NCI-H526 (cell line): ENCODE measurements at regions not wholly inside any gene's neighbourhood (a gene's known extent, or its start where the extent isn't known, plus 50 kb on each side); places are given as distances from the start of the nearest gene placed in this dataset.

Experiments
- DNase-seq, 2 experiments: peaks; one replicate each; lab custom pipeline; 2025; lab: John Stamatoyannopoulos, UW

DNA sequence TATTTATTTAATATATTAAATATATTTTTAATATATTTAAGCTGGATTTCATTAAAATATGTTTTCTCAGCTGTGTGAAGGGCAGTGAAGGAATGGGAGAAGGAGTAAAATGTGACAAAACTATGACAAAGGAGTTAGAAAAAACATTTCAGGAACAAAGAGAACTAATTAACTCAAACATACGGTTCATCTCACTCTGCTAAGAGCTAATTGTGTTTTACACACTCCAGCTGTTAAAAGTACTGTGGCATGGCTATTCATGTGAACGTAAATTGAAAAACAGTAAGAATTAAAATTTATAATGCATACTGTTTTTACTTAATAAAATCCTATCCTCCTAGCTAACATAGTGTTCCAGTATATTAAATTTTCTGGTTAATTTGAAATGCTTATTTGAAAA lies 262.5 kb upstream of the GNAI1 start:
- DNase-seq, result no peak

- no peak for DNase-seq
Observed at GRCh38 chr7:79868010-79868409, 266.6 kb upstream of the GNAI1 start.

DNA sequence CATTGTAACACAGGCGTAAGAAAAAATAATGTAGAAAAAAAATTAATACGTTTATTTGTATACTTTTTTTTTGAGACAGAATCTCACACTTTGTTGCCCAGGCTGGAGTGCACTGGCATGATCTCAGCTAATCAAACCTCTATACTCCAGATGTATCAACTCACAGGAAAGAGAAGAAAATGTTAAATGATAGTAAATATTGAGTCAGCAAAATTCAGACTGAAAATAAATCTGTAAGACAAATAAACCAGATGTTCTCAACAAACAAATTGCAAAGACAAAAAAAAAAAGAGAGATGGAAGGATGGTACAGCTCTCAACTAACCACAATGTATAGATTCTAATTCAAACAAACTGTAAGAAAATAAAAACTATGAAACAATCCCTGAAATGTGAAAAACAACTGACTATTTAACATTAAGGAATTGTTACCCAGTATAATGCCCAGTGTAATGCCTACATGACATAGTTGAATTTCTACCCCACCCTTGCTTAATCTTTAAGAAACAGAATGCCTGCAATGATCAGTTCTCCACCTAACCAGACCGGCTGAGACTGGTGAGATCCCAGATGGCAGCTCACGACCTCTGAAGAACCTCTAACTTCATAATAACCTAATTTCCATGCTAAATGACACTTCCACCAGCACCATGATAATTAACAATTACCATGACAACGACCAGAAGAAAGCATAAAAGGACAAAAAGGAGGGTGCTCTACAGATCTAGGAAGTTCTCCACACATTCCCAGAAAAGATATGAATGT lies 272.0 kb upstream of the GNAI1 start:
- no peak for DNase-seq

DNA sequence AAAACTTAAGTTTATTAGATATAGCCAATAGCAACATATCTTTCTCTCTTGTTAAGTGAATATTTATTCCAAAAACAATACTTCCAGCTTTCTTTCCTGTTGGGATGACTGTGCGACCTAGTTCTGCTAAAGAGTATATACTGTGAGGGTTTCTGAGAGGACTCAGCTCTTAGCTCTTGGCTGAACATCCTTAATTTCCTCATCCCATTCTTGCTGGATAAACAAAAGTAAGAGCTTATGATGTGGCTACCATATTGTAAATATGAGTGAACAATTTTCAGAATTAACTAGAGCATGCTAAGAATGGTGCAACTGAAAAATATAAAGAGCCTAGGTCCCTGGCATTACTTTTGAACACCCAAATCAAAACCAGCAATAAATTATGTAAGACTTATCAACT lies 279.5 kb upstream of the GNAI1 start:
- no peak for DNase-seq

DNA sequence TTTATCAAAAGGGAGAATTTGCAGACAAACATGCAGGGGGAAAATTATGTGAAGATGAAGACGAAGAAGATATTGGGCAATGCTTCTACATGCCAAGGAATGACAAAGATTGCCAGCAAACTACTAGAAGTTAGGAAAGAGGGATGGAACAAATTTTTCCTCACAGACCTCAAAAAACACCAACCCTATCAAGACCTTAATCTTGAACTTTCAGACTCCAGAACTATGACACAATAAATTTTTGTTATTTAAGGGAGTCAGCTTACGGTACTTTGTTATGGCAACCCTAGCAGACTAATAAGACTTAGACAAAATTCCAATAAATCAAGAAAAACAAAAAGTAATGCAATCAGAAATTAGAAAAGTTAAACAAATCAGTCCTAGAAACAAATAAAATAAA lies 280.0 kb upstream of the GNAI1 start:
- DNase-seq, result no peak

GRCh38 chr7:79837915-79838314 lies 296.7 kb upstream of the GNAI1 start:
- DNase-seq, result no peak

DNA sequence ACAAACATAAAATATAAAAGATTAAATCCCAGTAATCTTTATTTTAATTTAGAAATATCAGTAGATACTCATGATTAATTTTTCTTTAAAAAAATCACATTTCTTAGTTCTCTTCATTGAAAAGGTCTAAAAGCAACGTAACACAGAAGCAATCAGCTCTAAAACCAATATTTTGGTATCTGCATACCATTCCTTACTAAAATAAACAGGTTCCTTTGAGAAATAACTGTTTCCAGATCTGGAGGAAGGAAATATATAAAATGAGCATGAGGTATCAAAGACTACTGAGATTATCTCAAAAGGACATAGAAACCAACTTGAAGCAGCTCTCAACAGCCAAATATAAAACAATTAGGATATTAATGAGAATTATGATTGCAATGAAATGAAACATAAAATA lies 301.0 kb upstream of the GNAI1 start:
- DNase-seq, result no peak

DNA sequence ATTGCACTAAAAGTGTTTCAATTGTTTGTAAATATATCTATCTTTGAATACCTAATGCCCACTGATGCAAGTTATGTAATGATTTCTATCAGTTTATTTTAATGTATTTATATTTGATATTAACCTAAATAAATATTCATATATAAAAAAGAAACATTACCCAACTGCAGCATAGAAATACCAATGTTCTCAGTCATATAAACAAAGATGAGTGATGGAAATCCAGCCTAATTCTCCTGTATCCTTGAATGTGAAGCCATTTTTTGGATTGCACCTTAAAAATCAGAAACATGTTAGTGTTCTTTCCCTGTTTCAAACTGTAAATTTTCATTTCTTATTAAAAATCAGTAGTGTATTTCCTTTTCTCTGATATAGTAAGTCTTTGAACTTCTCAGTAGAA lies 305.8 kb upstream of the GNAI1 start:
- DNase-seq, result no peak

DNA sequence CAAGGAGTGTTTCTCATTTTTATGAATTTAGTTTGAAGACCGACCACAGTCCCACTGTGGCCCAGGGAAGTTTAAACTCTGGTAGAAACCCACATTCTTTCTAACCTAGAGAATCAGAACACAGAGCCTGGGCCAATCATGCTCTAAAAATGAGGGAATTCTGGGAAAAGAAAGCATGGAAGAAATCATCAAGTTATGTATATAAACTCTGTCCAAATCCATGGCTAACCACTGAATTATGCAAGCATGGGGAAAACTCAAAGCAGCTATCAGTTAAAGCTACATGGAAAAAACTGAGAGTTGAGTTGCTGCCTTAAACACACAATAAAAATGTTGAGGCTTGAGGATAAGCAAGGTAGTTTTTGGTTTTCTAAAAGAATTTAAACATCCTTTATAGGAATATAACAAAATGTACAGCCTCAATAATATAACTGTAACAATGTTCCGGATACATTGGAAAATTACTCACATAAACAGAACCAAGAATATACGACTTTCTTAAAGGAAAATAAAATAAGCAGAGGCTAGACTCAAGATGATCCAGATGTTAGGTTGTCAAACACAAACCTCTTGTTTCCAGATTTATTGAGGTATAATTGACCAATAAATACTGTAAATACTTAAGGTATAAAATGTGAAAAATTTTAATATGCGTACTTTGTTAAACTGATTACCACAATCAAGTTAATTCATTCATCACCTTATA lies 311.2 kb upstream of the GNAI1 start:
- no peak for DNase-seq

DNA sequence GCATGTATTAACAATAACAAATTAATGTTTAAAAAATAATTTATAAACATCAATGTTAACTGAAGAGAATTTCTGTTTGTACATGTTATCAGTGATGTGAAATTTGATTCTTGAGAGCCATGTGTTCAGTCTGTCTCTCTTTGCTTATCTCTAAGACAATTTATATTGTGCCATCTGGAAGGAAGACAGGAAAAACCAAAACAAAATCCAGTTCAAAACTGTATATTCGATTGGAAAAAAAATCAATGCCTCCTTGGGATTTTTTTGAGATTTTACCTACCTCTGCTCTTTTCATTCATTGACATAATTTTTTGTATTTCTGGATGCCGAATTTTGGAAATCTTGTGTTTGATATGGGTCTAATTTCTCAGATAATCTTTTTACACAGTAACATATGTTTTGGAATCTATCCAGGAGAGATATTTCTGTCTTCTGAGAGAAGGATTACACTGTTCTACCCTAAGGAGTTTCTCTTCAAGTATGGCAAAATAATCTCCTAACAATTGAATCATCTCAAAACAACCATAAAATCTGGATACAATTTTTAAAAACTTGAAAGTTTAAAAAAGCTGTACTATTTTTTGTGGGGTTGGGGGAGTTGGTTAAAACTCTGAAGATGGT lies 311.9 kb upstream of the GNAI1 start:
- DNase-seq, result no peak

DNA sequence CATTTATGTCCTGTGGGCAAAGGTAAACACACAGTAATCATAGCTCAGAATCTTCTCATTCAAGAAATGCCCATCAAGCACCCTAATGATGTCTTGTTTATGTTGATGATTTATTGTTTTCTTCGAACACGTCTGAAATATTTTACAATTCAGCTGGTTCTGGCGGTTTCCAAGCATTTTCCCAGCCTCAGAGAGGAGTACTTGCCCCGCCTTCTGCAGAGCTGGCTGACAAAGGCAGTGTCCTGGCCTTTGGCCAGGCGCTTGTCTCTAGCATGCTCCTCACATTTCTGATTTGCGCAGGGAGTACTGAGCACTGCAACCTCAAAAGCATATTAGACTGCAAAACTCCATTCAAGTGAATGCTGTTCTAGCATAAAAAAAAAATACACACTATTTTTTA lies 314.2 kb upstream of the GNAI1 start:
- DNase-seq, result no peak

GRCh38 chr7:79810916-79811315 lies 323.7 kb upstream of the GNAI1 start:
- peak in 1 of 2 experiments; percentile 31 for DNase-seq

GRCh38 chr7:79806161-79806734 lies 328.4 kb upstream of the GNAI1 start:
- DNase-seq, result peak in 1 of 2 experiments; percentile 13

GRCh38 chr7:79790656-79791262 lies 337.3 kb upstream of the MAGI2 start:
- DNase-seq, result peak in 1 of 2 experiments; percentile 50

GRCh38 chr7:79789584-79790345 lies 336.3 kb upstream of the MAGI2 start:
- no peak for DNase-seq

GRCh38 chr7:79787623-79788022 lies 334.2 kb upstream of the MAGI2 start:
- DNase-seq, result no peak

DNA sequence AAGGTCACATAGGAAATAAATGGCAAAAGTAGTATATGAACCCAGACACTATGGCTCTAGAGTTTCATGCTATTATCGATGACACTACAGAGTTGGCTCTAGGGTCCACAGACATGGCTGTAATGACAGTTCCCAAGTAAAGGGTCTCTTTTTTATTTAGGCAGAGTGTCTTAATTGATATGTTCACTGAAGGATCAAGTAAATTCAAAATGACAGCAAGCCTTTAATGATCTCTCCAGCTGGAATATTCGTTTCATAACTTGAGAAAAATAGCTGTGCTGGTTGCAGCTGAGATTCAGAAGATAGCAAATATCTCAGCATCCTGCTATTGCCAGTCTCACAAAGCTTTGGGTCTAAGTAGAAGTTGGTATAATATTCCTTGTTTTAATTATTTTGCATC lies 333.6 kb upstream of the MAGI2 start:
- no peak for DNase-seq

DNA sequence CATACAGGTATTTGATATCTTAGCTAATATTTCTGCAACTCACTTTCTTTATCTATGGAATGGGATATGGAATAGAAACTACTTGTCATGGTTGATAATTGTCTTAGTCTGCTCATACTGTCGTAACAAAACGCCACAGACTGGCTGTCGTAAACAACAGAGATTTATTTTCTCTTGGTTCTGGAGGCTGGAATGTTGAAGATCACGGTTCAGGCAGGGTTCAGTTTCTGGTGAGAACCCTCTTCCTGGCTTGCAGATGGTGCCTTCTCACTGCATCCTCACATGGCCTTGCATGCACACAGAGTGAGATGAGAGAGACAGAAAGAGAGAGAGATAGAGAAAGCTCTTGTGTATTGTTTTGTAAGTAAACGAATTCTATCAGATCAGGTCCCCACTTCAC lies 332.7 kb upstream of the MAGI2 start:
- no peak for DNase-seq

DNA sequence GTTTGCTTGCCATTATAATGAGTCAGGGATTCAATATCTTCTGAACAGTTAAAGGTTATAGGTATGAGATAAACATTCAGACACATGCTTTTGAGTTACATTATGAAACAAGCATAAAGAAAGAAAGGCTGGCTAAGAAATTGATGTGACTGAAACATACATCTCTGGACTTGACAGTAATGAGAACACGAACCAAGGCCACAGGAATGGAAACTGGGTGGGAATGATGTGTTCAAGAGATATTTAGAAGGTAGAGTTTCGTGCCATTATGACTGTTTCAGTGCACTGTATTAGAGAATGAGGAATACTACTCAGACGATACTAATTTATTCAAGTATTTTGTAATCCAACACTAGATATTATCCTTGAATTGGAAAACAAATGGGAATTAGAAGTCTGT lies 332.1 kb upstream of the MAGI2 start:
- DNase-seq, result no peak

DNA sequence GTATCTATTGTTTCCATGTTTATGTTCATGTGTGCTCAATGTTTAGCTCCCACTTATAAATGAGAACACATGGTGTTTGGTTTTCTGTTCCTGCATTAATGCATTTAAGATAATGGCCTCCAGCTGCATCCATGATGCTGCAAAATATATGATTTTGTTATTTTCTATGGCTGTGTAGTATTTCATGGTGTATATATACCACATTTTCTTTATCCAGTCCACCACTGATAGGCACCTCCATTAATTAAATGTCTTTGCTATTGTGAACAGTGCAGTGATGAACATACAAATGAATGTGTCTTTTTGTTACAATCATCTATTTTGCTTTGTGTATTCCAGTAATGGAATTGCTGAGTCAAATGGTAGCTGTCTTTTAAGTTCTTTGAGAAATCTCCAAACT lies 329.4 kb upstream of the MAGI2 start:
- no peak for DNase-seq

GRCh38 chr7:79782256-79782655 lies 328.8 kb upstream of the MAGI2 start:
- DNase-seq, result no peak

GRCh38 chr7:79781716-79782115 lies 328.2 kb upstream of the MAGI2 start:
- DNase-seq, result no peak
